HG02943 (cell line): ENCODE measurements at regions not wholly inside any gene's neighbourhood (a gene's known extent, or its start where the extent isn't known, plus 50 kb on each side); places are given as distances from the start of the nearest gene placed in this dataset.
"Not testable (repeated sequence)": the region's sequence is repeated elsewhere in the genome, so short reads cannot be mapped to it uniquely, and the experiment has no call there.

Source experiments
- ATAC-seq: cut with Tn5 transposase; IDR thresholded peaks from one replicate; pipeline ENCODE4 v1.9.1; 2021; ENCODE audit warnings: mild to moderate bottlenecking, low read depth, moderate library complexity; ENCODE audit not compliant: unreplicated experiment

- no peak for ATAC-seq
Observed at GRCh38 chr14:43647302-43647701, 859.8 kb downstream of the FSCB start.

GRCh38 chr14:43640718-43641267 lies 866.3 kb downstream of the FSCB start:
- no peak for ATAC-seq

- no peak for ATAC-seq
Observed at GRCh38 chr14:43625294-43625693, 881.8 kb downstream of the FSCB start.

GRCh38 chr14:43621282-43621681 lies 885.8 kb downstream of the FSCB start:
- no peak for ATAC-seq

GRCh38 chr14:43595096-43595772 lies 911.8 kb downstream of the FSCB start:
- no peak for ATAC-seq

GRCh38 chr14:43591776-43592175 lies 915.3 kb downstream of the FSCB start:
- no peak for ATAC-seq

- no peak for ATAC-seq
Observed at GRCh38 chr14:43587183-43587582, 919.9 kb downstream of the FSCB start.

GRCh38 chr14:43579671-43580070 lies 927.4 kb downstream of the FSCB start:
- no peak for ATAC-seq

GRCh38 chr14:43568022-43568421 lies 939.1 kb downstream of the FSCB start:
- ATAC-seq, result no peak

- no peak for ATAC-seq
Observed at GRCh38 chr14:43548368-43548767, 958.7 kb downstream of the FSCB start.

GRCh38 chr14:43547596-43547995 lies 959.5 kb downstream of the FSCB start:
- not testable (repeated sequence) for ATAC-seq

GRCh38 chr14:43541356-43541755 lies 965.7 kb downstream of the FSCB start:
- ATAC-seq, result no peak

- no peak for ATAC-seq
Observed at GRCh38 chr14:43540948-43541347, 966.1 kb downstream of the FSCB start.

GRCh38 chr14:43539210-43539609 lies 967.9 kb downstream of the FSCB start:
- ATAC-seq, result no peak

- ATAC-seq, result no peak
Observed at GRCh38 chr14:43535231-43535838, 971.7 kb downstream of the FSCB start.

- ATAC-seq, result no peak
Observed at GRCh38 chr14:43532825-43533416, 974.2 kb downstream of the FSCB start.

GRCh38 chr14:43528321-43528720 lies 978.8 kb downstream of the FSCB start:
- ATAC-seq, result no peak

- no peak for ATAC-seq
Observed at GRCh38 chr14:43525658-43526057, 981.4 kb downstream of the FSCB start.

GRCh38 chr14:43522901-43523300 lies 984.2 kb downstream of the FSCB start:
- no peak for ATAC-seq

- no peak for ATAC-seq
Observed at GRCh38 chr14:43522191-43522590, 984.9 kb downstream of the FSCB start.

GRCh38 chr14:43503508-43503907 lies 1003.6 kb downstream of the FSCB start:
- no peak for ATAC-seq

- not testable (repeated sequence) for ATAC-seq
Observed at GRCh38 chr14:43492359-43492758, 1014.7 kb downstream of the FSCB start.
